ENCODE measurements at regions not wholly inside any gene's neighbourhood (a gene's known extent, or its start where the extent isn't known, plus 50 kb on each side); places are given as distances from the start of the nearest gene placed in this dataset.

DNA sequence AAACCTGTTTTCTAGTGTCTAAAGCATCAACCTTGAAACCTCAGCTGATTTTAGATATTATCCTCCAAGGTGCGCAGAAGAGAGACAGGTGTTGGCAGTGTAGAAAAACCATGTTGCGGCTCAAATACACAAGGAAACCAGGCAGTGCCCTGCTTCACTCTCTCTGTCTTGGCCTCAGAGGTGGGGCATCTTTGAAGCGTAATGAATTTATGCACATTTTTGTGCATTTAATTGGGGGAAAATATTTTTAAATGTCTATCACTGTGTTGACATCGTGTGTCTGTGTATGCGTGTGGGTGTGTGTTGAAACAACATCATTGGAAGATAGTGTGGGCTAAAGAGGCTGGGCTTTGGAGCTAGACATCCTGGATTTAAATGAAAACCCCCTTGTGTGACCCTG is 334.0 kb upstream of the CHD6 start (continued):
- TF ChIP-seq, protein P1, sequence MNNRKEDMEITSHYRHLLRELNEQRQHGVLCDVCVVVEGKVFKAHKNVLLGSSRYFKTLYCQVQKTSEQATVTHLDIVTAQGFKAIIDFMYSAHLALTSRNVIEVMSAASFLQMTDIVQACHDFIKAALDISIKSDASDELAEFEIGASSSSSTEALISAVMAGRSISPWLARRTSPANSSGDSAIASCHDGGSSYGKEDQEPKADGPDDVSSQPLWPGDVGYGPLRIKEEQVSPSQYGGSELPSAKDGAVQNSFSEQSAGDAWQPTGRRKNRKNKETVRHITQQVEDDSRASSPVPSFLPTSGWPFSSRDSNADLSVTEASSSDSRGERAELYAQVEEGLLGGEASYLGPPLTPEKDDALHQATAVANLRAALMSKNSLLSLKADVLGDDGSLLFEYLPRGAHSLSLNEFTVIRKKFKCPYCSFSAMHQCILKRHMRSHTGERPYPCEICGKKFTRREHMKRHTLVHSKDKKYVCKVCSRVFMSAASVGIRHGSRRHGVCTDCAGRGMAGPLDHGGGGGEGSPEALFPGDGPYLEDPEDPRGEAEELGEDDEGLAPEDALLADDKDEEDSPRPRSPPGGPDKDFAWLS (CRISPR knock-in tag; IDR thresholded peaks at IDR 0.05; ENCODE audit: borderline replicate concordance) = no peak
- TF ChIP-seq MAF1 (CRISPR knock-in tag; IDR thresholded peaks at IDR 0.05; ENCODE audit: borderline replicate concordance) = no peak
- no peak for TF ChIP-seq TBX3 (IDR thresholded peaks at IDR 0.05; ENCODE audit: borderline replicate concordance)
- TF ChIP-seq, protein P2, sequence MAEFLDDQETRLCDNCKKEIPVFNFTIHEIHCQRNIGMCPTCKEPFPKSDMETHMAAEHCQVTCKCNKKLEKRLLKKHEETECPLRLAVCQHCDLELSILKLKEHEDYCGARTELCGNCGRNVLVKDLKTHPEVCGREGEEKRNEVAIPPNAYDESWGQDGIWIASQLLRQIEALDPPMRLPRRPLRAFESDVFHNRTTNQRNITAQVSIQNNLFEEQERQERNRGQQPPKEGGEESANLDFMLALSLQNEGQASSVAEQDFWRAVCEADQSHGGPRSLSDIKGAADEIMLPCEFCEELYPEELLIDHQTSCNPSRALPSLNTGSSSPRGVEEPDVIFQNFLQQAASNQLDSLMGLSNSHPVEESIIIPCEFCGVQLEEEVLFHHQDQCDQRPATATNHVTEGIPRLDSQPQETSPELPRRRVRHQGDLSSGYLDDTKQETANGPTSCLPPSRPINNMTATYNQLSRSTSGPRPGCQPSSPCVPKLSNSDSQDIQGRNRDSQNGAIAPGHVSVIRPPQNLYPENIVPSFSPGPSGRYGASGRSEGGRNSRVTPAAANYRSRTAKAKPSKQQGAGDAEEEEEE (CRISPR knock-in tag; IDR thresholded peaks at IDR 0.05; ENCODE audit: borderline replicate concordance) = no peak
- no peak for TF ChIP-seq ZNF337 (CRISPR knock-in tag; IDR thresholded peaks at IDR 0.05; ENCODE audit: borderline replicate concordance, low read depth)
- TF ChIP-seq, protein P3, sequence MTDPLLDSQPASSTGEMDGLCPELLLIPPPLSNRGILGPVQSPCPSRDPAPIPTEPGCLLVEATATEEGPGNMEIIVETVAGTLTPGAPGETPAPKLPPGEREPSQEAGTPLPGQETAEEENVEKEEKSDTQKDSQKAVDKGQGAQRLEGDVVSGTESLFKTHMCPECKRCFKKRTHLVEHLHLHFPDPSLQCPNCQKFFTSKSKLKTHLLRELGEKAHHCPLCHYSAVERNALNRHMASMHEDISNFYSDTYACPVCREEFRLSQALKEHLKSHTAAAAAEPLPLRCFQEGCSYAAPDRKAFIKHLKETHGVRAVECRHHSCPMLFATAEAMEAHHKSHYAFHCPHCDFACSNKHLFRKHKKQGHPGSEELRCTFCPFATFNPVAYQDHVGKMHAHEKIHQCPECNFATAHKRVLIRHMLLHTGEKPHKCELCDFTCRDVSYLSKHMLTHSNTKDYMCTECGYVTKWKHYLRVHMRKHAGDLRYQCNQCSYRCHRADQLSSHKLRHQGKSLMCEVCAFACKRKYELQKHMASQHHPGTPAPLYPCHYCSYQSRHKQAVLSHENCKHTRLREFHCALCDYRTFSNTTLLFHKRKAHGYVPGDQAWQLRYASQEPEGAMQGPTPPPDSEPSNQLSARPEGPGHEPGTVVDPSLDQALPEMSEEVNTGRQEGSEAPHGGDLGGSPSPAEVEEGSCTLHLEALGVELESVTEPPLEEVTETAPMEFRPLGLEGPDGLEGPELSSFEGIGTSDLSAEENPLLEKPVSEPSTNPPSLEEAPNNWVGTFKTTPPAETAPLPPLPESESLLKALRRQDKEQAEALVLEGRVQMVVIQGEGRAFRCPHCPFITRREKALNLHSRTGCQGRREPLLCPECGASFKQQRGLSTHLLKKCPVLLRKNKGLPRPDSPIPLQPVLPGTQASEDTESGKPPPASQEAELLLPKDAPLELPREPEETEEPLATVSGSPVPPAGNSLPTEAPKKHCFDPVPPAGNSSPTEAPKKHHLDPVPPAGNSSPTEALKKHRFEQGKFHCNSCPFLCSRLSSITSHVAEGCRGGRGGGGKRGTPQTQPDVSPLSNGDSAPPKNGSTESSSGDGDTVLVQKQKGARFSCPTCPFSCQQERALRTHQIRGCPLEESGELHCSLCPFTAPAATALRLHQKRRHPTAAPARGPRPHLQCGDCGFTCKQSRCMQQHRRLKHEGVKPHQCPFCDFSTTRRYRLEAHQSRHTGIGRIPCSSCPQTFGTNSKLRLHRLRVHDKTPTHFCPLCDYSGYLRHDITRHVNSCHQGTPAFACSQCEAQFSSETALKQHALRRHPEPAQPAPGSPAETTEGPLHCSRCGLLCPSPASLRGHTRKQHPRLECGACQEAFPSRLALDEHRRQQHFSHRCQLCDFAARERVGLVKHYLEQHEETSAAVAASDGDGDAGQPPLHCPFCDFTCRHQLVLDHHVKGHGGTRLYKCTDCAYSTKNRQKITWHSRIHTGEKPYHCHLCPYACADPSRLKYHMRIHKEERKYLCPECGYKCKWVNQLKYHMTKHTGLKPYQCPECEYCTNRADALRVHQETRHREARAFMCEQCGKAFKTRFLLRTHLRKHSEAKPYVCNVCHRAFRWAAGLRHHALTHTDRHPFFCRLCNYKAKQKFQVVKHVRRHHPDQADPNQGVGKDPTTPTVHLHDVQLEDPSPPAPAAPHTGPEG (CRISPR knock-in tag; IDR thresholded peaks at IDR 0.05) = no peak
- no peak for TF ChIP-seq ZNF496 (CRISPR knock-in tag; IDR thresholded peaks at IDR 0.05; ENCODE audit: insufficient replicate concordance)
